HCT116 (cell line): ENCODE measurements at regions not wholly inside any gene's neighbourhood (a gene's known extent, or its start where the extent isn't known, plus 50 kb on each side); places are given as distances from the start of the nearest gene placed in this dataset.

Experiments
- ATAC-seq: fragments of 200-7000 bp; cut with Tn5 transposase; 2 replicates; pipeline ENCODE4 v1.9.1; 2020; ENCODE audit warnings: mild to moderate bottlenecking, moderate library complexity
- BruUV-seq: library from RNA; stranded (reverse); fragments of 400-500 nt; replicated peaks from 2 replicates; lab custom pipeline; 2021; lab: Mats Ljungman, UMichigan
- CTCF ChIA-PET: fragments of 300-600 bp; sonication (Branson Sonifier 250); formaldehyde crosslinking; loops from one replicate; lab custom pipeline; 2021; ENCODE audit warnings: antibody characterized with exemption; lab: Charles Lee
- POLR2A ChIA-PET: fragments of 300-600, 350-600 bp; sonication (Branson Sonifier 250); formaldehyde crosslinking; loops from one replicate; lab custom pipeline; 2021; ENCODE audit warnings: antibody characterized with exemption; lab: Charles Lee
- RAD21 ChIA-PET, 2 experiments: fragments of 300-600 bp; sonication (Branson Sonifier 250); formaldehyde crosslinking; loops; one replicate each; lab custom pipeline; 2023; ENCODE audit warnings: low total read pairs in 2 of 2; ENCODE audit not compliant: uncharacterized antibody in 2 of 2, unreplicated experiment in 2 of 2, low non-redundant PET in 1 of 2; lab: Charles Lee
- DNase-seq: peaks from one replicate; pipeline ENCODE4 v3.0.0-alpha.2; 2010; ENCODE audit warnings: low read depth, low spot score
- H2AFZ ChIP-seq: fragments of 200-600 bp; shearing (Covaris generic), sonication (generic); 2 replicates; pipeline ENCODE4 v1.6.1; 2017; ENCODE audit warnings: low read depth, mixed run types, mixed read lengths, antibody characterized with exemption, low read length; ENCODE audit not compliant: poor library complexity, severe bottlenecking
- H3K27ac ChIP-seq: 2 replicates; pipeline ENCODE4 v1.5.1; 2012; ENCODE audit warnings: low read depth, low read length
- H3K27me3 ChIP-seq: fragments of 200-600 bp; sonication (generic); 2 replicates; pipeline ENCODE4 v1.6.1; 2016; ENCODE audit warnings: mixed run types, low read length, mixed read lengths; ENCODE audit not compliant: insufficient read depth
- H3K36me3 ChIP-seq, 2 experiments: fragments of 200-500 bp in 1 of 2; fragments of 200-600 bp in 1 of 2; sonication (Bioruptor generic) in 1 of 2; sonication (generic) in 1 of 2; 2 replicates each; pipeline versions ENCODE4 v1.5.1 to v1.6.1; 2014 to 2016; ENCODE audit warnings: low read length in 2 of 2, inconsistent platforms in 1 of 2, mixed read lengths in 1 of 2, mixed run types in 1 of 2; ENCODE audit not compliant: insufficient read depth in 2 of 2, control insufficient read depth in 1 of 2
- H3K4me1 ChIP-seq, 2 experiments: fragments of 200-600 bp in 1 of 2; sonication (generic) in 1 of 2; 2 replicates each; pipeline versions ENCODE4 v1.5.1 to v1.6.1; 2012 to 2017; ENCODE audit warnings: low read length in 2 of 2, inconsistent platforms in 1 of 2, mild to moderate bottlenecking in 1 of 2, mixed read lengths in 1 of 2, mixed run types in 1 of 2, moderate library complexity in 1 of 2; ENCODE audit not compliant: insufficient read depth in 2 of 2, control insufficient read depth in 1 of 2
- H3K4me2 ChIP-seq: fragments of 200-600 bp; sonication (generic); 2 replicates; pipeline ENCODE4 v1.6.1; 2017; ENCODE audit warnings: mixed run types, low read length, mixed read lengths
- H3K4me3 ChIP-seq, 2 experiments: fragments of 200-600 bp in 1 of 2; sonication (generic) in 1 of 2; replicated peaks in 1 of 2; 2 replicates each; pipeline ENCODE4 v1.5.1; 2011 to 2016; ENCODE audit warnings: low read length in 2 of 2, control low read depth in 1 of 2, low read depth in 1 of 2, mild to moderate bottlenecking in 1 of 2, mixed read lengths in 1 of 2, mixed run types in 1 of 2
- H3K79me2 ChIP-seq: fragments of 200-600 bp; sonication (generic); 2 replicates; pipeline ENCODE4 v1.6.1; 2017; ENCODE audit warnings: mild to moderate bottlenecking, mixed run types, low read length, moderate library complexity, mixed read lengths; ENCODE audit not compliant: insufficient read depth
- H3K9ac ChIP-seq: fragments of 200-600 bp; sonication (generic); 2 replicates; pipeline ENCODE4 v1.6.1; 2016; ENCODE audit warnings: low read length, mixed read lengths
- H3K9me2 ChIP-seq: fragments of 200-600 bp; sonication (generic), shearing (Covaris generic); 2 replicates; pipeline ENCODE4 v1.6.1; 2017; ENCODE audit warnings: mixed run types, mild to moderate bottlenecking, moderate library complexity; ENCODE audit not compliant: insufficient read depth
- H3K9me3 ChIP-seq, 2 experiments: fragments of 200-500 bp in 1 of 2; fragments of 200-600 bp in 1 of 2; sonication (Bioruptor generic) in 1 of 2; sonication (generic) in 1 of 2; 2 replicates each; pipeline ENCODE4 v1.6.1; 2014 to 2017; ENCODE audit warnings: low read length in 2 of 2, mixed read lengths in 2 of 2, inconsistent platforms in 1 of 2, low read depth in 1 of 2, mild to moderate bottlenecking in 1 of 2, mixed run types in 1 of 2, moderate library complexity in 1 of 2; ENCODE audit not compliant: control insufficient read depth in 1 of 2, insufficient read depth in 1 of 2
- H4K20me1 ChIP-seq: fragments of 200-600 bp; sonication (generic), shearing (Covaris generic); 2 replicates; pipeline ENCODE4 v1.6.1; 2017; ENCODE audit warnings: mixed run types, mild to moderate bottlenecking, moderate library complexity; ENCODE audit not compliant: insufficient read depth
- CBX3 ChIP-seq: IDR thresholded peaks from 2 replicates; pipeline ENCODE4 v1.6.1; 2012; ENCODE audit warnings: low read depth
- CEBPB ChIP-seq: IDR thresholded peaks from 2 replicates; pipeline ENCODE4 v1.6.1; 2012; ENCODE audit warnings: low read depth
- EGR1 ChIP-seq: IDR thresholded peaks from 2 replicates; pipeline ENCODE4 v1.6.1; 2012; ENCODE audit warnings: low read depth
- ELF1 ChIP-seq: IDR thresholded peaks from 2 replicates; pipeline ENCODE4 v1.6.1; 2012; ENCODE audit warnings: low read depth, borderline replicate concordance
- EZH2 ChIP-seq: fragments of 200-600 bp; sonication (generic); IDR thresholded peaks from 2 replicates; pipeline ENCODE4 v1.6.1; 2017; ENCODE audit warnings: antibody characterized with exemption, mixed run types
- EZH2phosphoT487 ChIP-seq: fragments of 200-600 bp; IDR thresholded peaks from 2 replicates; pipeline ENCODE4 v1.6.1; 2018; ENCODE audit warnings: antibody characterized with exemption, borderline replicate concordance
- FOSL1 ChIP-seq: IDR thresholded peaks from 2 replicates; pipeline ENCODE4 v1.6.1; 2012; ENCODE audit warnings: low read depth
- JUND ChIP-seq: IDR thresholded peaks from 2 replicates; pipeline ENCODE4 v1.6.1; 2012
- POLR2AphosphoS5 ChIP-seq: IDR thresholded peaks from 2 replicates; pipeline ENCODE4 v1.6.1; 2011; ENCODE audit warnings: mild to moderate bottlenecking, low read depth, low read length, moderate library complexity
- SIN3A ChIP-seq: IDR thresholded peaks from 2 replicates; pipeline ENCODE4 v1.6.1; 2012; ENCODE audit warnings: low read depth
- SP1 ChIP-seq: IDR thresholded peaks from 2 replicates; pipeline ENCODE4 v1.6.1; 2012; ENCODE audit warnings: low read depth
- SRF ChIP-seq: IDR thresholded peaks from 2 replicates; pipeline ENCODE4 v1.6.1; 2012; ENCODE audit warnings: low read depth
- TCF7L2 ChIP-seq: IDR thresholded peaks from 2 replicates; pipeline ENCODE4 v1.7.0; 2011; ENCODE audit warnings: borderline replicate concordance, inconsistent platforms; ENCODE audit not compliant: insufficient read depth, insufficient read length; ENCODE audit errors: extremely low read depth
- YY1 ChIP-seq: IDR thresholded peaks from 2 replicates; pipeline ENCODE4 v1.6.1; 2011; ENCODE audit warnings: low read length, low read depth, moderate library complexity, mild to moderate bottlenecking; ENCODE audit not compliant: insufficient replicate concordance; ENCODE audit errors: extremely low read depth
- ZFX ChIP-seq: fragments of 450-650 bp; IDR thresholded peaks from 2 replicates; pipeline ENCODE4 v1.6.1; 2017
- ZNF274 ChIP-seq: fragments of 200-500 bp; sonication (Bioruptor generic); IDR thresholded peaks from 2 replicates; pipeline ENCODE4 v1.6.1; 2014; ENCODE audit warnings: mild to moderate bottlenecking, low read depth, low read length, inconsistent platforms
- intact Hi-C: fragments of 100-400 bp; cut with micrococcal nuclease; formaldehyde crosslinking; loops from 2 replicates; pipeline ENCODE4 v1.10.0; 2022
- TF ChIP-seq, protein P1 (sequence below): IDR thresholded peaks from 2 replicates; pipeline ENCODE4 v1.6.1; 2012
- TF ChIP-seq, protein P2 (sequence below): IDR thresholded peaks from 2 replicates; pipeline ENCODE4 v1.6.1; 2012; ENCODE audit warnings: low read depth
- TF ChIP-seq, protein P3 (sequence below): IDR thresholded peaks from 2 replicates; pipeline ENCODE4 v1.6.1; 2012

DNA sequence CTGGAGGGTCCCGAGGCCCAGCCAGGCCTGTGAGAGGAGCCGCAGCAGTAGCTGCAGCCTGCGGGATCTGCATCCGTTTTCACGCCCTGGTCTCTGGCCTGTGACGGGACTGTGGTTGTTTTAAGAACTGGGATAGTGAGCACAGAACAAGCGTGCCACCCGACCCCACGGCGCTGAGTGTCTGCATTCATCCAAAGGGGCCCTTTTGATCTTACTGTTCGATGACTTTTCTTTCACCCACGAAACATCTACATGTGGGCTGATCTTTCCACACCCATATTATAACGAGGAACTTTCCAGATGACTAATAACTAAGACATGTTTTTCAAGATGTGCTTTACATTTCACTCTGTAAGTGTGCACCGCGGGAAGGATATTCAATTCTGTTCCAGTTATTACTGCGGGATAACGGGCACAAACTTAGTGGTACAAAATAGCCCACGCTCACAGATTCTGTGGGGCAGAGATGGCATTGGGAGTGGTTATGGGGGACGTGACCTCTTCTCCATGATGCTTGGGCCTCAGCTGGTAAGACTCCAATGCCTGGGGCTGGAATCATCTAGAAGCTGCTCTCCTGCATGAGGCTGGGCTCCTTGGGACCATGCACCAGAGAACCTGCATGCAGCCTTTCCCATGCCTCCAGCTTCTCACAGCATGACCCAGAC, 165.0 kb downstream of the SYK start:
- Histone ChIP-seq H3K36me3 (no peaks in the 10 kb centered on the region), H4K20me1 (no peaks in the 10 kb centered on the region), H3K9me2 (no peaks in the 10 kb centered on the region), H3K9ac (no peak overlapping the region), H3K4me1 (peaks cover 0 to 21% of the 10 kb centered on the region in 2 experiments; a peak in 3 of 4 replicates), H3K27me3 (no peaks in the 10 kb centered on the region), H3K4me2 (0 out of 2 replicates have a peak overlapping the region, but pooled peaks have one; percentile 8), H2AFZ (no peak overlapping the region), H3K27ac (no peak overlapping the region), H3K9me3 (no peaks in the 10 kb centered on the region), H3K79me2 (no peaks in the 10 kb centered on the region), H3K4me3 (no peak overlapping the region)
- no peak for TF ChIP-seq TCF7L2
- CTCF ChIA-PET = no interaction called here
- RAD21 ChIA-PET = no interaction called here
- BruUV-seq = no TSS peak
- intact Hi-C loops = no loop called here
- ATAC-seq = no peak
- no peak for DNase-seq
- POLR2A ChIA-PET = no interaction called here

DNA sequence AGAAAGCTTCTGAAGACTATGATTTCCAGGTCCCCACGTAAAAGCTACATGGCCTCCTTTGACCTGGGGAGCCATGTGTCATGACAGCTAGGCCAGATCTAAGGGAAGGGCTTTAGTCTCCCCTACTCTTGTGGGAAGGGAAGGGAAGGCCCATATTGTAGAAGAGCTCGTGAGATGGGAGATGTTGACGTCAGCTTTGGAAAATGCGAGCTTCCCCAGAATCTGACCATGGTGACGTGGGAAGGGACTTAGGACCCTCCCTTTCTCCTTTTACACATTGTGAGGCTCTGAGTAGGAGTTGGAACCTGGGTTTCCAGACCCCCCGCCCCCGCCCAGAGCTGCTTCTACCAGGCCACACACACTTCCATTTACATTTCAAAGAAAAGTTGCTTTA, 165.5 kb downstream of the SYK start:
- Histone ChIP-seq H3K9me2 (no peaks in the 10 kb centered on the region), H2AFZ (no peak overlapping the region), H3K27me3 (no peaks in the 10 kb centered on the region), H3K9me3 (no peaks in the 10 kb centered on the region), H3K4me3 (no peak overlapping the region), H3K79me2 (no peaks in the 10 kb centered on the region), H3K27ac (no peak overlapping the region), H4K20me1 (no peaks in the 10 kb centered on the region), H3K9ac (no peak overlapping the region), H3K4me1 (peaks cover 0 to 21% of the 10 kb centered on the region in 2 experiments; a peak in 3 of 4 replicates), H3K36me3 (no peaks in the 10 kb centered on the region), H3K4me2 (no peak overlapping the region)
- DNase-seq (no peak), ATAC-seq (no peak)
- BruUV-seq = no TSS peak
- ChIA-PET POLR2A (no interaction called here), RAD21 (no interaction called here), CTCF (no interaction called here)
- intact Hi-C loops = no loop called here
- TF ChIP-seq, protein P1, sequence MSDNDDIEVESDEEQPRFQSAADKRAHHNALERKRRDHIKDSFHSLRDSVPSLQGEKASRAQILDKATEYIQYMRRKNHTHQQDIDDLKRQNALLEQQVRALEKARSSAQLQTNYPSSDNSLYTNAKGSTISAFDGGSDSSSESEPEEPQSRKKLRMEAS = no peak
- TF ChIP-seq ELF1 (no peak), CBX3 (no peak), SRF (no peak), ZNF274 (no peak), POLR2AphosphoS5 (no peak), SP1 (no peak), ZFX (no peak), EZH2phosphoT487 (no peak), EGR1 (no peak), FOSL1 (no peak), YY1 (no peak), TCF7L2 (no peak), SIN3A (no peak), CEBPB (no peak), EZH2 (no peak), JUND (no peak)
- TF ChIP-seq, protein P2, sequence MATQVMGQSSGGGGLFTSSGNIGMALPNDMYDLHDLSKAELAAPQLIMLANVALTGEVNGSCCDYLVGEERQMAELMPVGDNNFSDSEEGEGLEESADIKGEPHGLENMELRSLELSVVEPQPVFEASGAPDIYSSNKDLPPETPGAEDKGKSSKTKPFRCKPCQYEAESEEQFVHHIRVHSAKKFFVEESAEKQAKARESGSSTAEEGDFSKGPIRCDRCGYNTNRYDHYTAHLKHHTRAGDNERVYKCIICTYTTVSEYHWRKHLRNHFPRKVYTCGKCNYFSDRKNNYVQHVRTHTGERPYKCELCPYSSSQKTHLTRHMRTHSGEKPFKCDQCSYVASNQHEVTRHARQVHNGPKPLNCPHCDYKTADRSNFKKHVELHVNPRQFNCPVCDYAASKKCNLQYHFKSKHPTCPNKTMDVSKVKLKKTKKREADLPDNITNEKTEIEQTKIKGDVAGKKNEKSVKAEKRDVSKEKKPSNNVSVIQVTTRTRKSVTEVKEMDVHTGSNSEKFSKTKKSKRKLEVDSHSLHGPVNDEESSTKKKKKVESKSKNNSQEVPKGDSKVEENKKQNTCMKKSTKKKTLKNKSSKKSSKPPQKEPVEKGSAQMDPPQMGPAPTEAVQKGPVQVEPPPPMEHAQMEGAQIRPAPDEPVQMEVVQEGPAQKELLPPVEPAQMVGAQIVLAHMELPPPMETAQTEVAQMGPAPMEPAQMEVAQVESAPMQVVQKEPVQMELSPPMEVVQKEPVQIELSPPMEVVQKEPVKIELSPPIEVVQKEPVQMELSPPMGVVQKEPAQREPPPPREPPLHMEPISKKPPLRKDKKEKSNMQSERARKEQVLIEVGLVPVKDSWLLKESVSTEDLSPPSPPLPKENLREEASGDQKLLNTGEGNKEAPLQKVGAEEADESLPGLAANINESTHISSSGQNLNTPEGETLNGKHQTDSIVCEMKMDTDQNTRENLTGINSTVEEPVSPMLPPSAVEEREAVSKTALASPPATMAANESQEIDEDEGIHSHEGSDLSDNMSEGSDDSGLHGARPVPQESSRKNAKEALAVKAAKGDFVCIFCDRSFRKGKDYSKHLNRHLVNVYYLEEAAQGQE = no peak
- TF ChIP-seq, protein P3, sequence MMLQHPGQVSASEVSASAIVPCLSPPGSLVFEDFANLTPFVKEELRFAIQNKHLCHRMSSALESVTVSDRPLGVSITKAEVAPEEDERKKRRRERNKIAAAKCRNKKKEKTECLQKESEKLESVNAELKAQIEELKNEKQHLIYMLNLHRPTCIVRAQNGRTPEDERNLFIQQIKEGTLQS = no peak
